OCI-LY7 (cell line): ENCODE measurements at regions not wholly inside any gene's neighbourhood (a gene's known extent, or its start where the extent isn't known, plus 50 kb on each side); places are given as distances from the start of the nearest gene placed in this dataset.
"Not testable (repeated sequence)": the region's sequence is repeated elsewhere in the genome, so short reads cannot be mapped to it uniquely, and the experiment has no call there.

Experiments used
- CTCF ChIP-seq: fragments of 200-600 bp; sonication (generic); conservative IDR thresholded peaks from 2 replicates; pipeline ENCODE4 v1.5.1; 2014; ENCODE audit warnings: mild to moderate bottlenecking, antibody characterized with exemption, low read length, moderate library complexity, mixed read lengths
- EZH2phosphoT487 ChIP-seq: fragments of 200-600 bp; sonication (generic); IDR thresholded peaks from 2 replicates; pipeline ENCODE4 v1.6.1; 2018; ENCODE audit warnings: low read depth, borderline replicate concordance, mild to moderate bottlenecking, mixed run types, antibody characterized with exemption, low read length, moderate library complexity, mixed read lengths

- TF ChIP-seq EZH2phosphoT487: not testable (repeated sequence)
- TF ChIP-seq CTCF: peak; percentile 55
These were observed 82.7 kb upstream of the KIF2A start for GRCh38 chr5:62223312-62223670.
